ENCODE measurements at regions not wholly inside any gene's neighbourhood (a gene's known extent, or its start where the extent isn't known, plus 50 kb on each side); places are given as distances from the start of the nearest gene placed in this dataset.

DNA sequence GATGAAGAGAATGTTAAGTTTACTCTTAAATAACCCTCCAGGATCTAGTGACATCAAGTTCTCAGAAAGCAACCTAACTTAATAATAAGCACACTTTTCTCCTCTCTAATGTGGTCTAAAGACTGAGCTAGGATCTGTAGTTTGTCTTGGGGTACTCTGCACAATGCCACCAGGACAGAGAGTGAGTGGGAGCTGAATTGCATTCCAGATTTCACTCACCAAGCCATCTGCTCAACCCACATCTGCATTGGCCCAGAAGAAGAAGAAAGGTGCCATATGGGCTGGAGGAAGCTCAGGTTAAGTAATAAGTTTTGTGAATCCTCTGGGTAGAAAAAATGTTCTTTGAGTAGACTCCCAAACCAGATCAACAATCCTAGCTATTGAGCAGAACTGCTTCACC lies 384.6 kb downstream of the PPP3CA start:
- no peak for TF ChIP-seq TEAD1 (CRISPR knock-in tag; IDR thresholded peaks at IDR 0.05)
- TF ChIP-seq CTCF (IDR thresholded peaks at IDR 0.05), result no peak
- TF ChIP-seq ZNF512 (CRISPR knock-in tag; IDR thresholded peaks at IDR 0.05; ENCODE audit: borderline replicate concordance), result no peak
- no peak for TF ChIP-seq ZNF263 (CRISPR knock-in tag; IDR thresholded peaks at IDR 0.05; ENCODE audit: low read depth)
- no peak for TF ChIP-seq GABPB1 (CRISPR knock-in tag; IDR thresholded peaks at IDR 0.05)
- no peak for TF ChIP-seq ATF1 (CRISPR knock-in tag; IDR thresholded peaks at IDR 0.05)
- TF ChIP-seq NFATC4 (CRISPR knock-in tag; IDR thresholded peaks at IDR 0.05), result no peak
- no peak for TF ChIP-seq RORB (CRISPR knock-in tag; IDR thresholded peaks at IDR 0.05)
